IPS-15b (cell line): ENCODE measurements at regions not wholly inside any gene's neighbourhood (a gene's known extent, or its start where the extent isn't known, plus 50 kb on each side); places are given as distances from the start of the nearest gene placed in this dataset.

Experiments used
- H3K27me3 ChIP-seq: one replicate; pipeline ENCODE4 v1.6.1; 2013; ENCODE audit warnings: low read length; ENCODE audit not compliant: control insufficient read depth, insufficient read depth
- H3K36me3 ChIP-seq: one replicate; pipeline ENCODE4 v1.6.1; 2013; ENCODE audit warnings: low read length; ENCODE audit not compliant: control insufficient read depth, insufficient read depth
- H3K4me1 ChIP-seq: one replicate; pipeline ENCODE4 v1.6.1; 2013; ENCODE audit warnings: mild to moderate bottlenecking, low read length; ENCODE audit not compliant: control insufficient read depth, insufficient read depth
- H3K4me3 ChIP-seq: one replicate; pipeline ENCODE4 v1.5.1; 2013; ENCODE audit warnings: low read depth, low read length
- H3K9ac ChIP-seq: one replicate; pipeline ENCODE4 v1.6.1; 2013; ENCODE audit warnings: low read depth, mild to moderate bottlenecking, low read length
- H3K9me3 ChIP-seq: one replicate; pipeline ENCODE4 v1.6.1; 2013; ENCODE audit warnings: mild to moderate bottlenecking, low read length; ENCODE audit not compliant: control insufficient read depth, insufficient read depth

DNA sequence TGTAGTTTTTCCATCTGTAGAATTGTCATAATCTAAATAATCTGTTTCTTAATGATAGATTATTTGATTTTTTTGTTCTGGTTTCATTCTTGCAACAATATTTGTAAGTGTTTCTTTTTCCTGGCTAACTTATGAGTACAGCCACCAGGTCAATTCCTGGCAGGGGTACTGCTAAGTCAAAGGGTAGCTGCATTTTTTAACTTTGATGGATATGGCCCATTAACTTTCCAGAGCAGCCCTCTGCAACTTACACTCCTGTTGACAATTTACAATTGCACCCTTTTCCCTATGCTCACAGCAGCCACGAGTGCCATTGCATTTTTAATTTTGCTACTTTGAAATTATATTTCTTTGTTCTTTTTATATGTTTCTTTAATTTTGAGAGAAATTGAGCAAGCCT lies 209.3 kb upstream of the CST7 start:
- H3K9ac ChIP-seq = no peak overlapping the region

DNA sequence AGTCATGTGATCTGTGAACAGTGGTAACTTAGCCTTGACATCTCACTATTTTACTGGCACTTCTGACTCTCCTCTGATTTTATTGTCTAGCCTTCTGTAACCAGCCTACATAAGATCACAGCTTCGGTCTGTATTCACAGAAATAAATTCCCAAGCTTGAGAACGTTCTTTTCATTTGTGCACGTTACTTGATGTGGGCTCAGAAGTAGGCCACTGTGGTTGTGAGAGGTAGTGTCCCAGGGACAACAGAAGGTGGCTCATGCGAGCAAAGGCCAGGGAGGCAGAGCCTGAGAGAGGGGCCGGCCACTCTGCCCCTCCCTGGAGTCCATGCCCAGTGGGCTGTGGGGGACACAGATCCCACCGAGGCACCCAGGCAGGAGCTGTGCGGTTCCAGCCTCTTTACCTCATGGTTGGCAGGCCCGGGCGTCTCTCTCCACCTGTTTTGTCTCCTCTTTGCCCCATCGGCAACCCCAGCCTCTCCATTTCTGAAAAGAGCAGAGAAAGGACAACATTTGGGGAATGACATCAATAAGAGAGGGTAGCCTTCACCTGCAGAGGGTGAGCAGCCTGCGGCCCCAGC lies 207.5 kb upstream of the CST7 start:
- Histone ChIP-seq H3K9ac (no peak overlapping the region), H3K27me3 (no peaks in the 10 kb centered on the region), H3K4me3 (no peak overlapping the region), H3K4me1 (no peaks in the 10 kb centered on the region), H3K9me3 (no peaks in the 10 kb centered on the region), H3K36me3 (no peaks in the 10 kb centered on the region)

More for the DNA sequence above, 209.3 kb upstream of the CST7 start:
- Histone ChIP-seq H3K36me3 (no peaks in the 10 kb centered on the region), H3K9me3 (no peaks in the 10 kb centered on the region), H3K4me1 (peaks cover 6% of the 10 kb centered on the region), H3K4me3 (no peak overlapping the region), H3K27me3 (no peaks in the 10 kb centered on the region)

- H3K9me3 ChIP-seq = no peaks in the 10 kb centered on the region
- H3K4me3 ChIP-seq = no peak overlapping the region
- no peaks in the 10 kb centered on the region for H3K27me3 ChIP-seq
- no peak overlapping the region for H3K9ac ChIP-seq
- H3K36me3 ChIP-seq = no peaks in the 10 kb centered on the region
- no peaks in the 10 kb centered on the region for H3K4me1 ChIP-seq
Measured at GRCh38 chr20:24742436-24742835, 206.6 kb upstream of the CST7 start.

- no peaks in the 10 kb centered on the region for H3K9me3 ChIP-seq
- no peaks in the 10 kb centered on the region for H3K27me3 ChIP-seq
- H3K9ac ChIP-seq = no peak overlapping the region
- H3K4me1 ChIP-seq = no peaks in the 10 kb centered on the region
- H3K4me3 ChIP-seq = no peak overlapping the region
- no peaks in the 10 kb centered on the region for H3K36me3 ChIP-seq
Measured at GRCh38 chr20:24742989-24743388, 206.1 kb upstream of the CST7 start.

DNA sequence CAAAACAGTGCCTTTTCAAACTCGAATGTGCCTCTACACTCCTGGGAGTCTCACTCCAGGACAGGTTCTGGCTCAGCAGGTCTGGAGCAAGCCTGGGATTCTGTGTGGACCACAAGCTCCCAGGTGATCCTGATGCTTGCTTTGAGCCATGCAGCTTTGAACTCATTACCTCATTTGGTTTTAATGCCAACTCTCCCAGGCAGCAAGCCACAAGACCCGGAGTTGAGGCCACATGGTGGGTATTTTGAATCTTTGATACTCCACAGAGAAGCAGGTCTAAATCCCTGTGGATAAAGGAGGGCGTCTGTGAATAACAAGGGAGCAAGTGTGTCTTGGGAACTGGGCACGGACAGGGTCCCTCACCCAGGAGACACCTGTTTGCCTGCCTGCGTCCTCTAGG lies 205.4 kb upstream of the CST7 start:
- no peaks in the 10 kb centered on the region for H3K4me1 ChIP-seq
- H3K9ac ChIP-seq = no peak overlapping the region
- no peaks in the 10 kb centered on the region for H3K9me3 ChIP-seq
- H3K27me3 ChIP-seq = no peaks in the 10 kb centered on the region
- no peak overlapping the region for H3K4me3 ChIP-seq
- H3K36me3 ChIP-seq = no peaks in the 10 kb centered on the region

DNA sequence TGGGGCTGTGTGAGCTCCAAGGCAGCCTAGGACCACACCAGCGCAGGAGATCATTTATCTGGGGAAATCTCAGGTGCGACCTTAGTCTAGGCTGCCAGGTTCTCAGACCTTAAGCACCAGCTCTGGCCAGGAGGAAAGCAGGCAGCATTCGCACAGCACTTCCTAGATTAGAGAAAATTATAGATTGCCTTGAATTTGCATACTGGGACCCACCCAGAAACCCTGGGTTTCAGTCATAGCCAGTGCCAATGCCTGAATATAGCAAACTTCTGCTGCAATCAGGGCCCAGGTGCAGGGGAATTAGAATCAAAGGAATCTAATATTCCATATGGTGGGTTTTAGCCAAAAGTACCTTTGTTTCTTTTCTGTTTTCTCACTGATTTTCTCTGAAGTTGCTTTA lies 204.3 kb upstream of the CST7 start:
- no peaks in the 10 kb centered on the region for H3K4me1 ChIP-seq

GRCh38 chr20:24745206-24745605 lies 203.9 kb upstream of the CST7 start:
- Histone ChIP-seq H3K36me3 (no peaks in the 10 kb centered on the region), H3K27me3 (no peaks in the 10 kb centered on the region), H3K9me3 (no peaks in the 10 kb centered on the region), H3K4me3 (no peak overlapping the region), H3K4me1 (no peaks in the 10 kb centered on the region), H3K9ac (no peak overlapping the region)

More for the DNA sequence above, 204.3 kb upstream of the CST7 start:
- Histone ChIP-seq H3K9me3 (no peaks in the 10 kb centered on the region), H3K4me3 (no peak overlapping the region), H3K9ac (no peak overlapping the region), H3K36me3 (no peaks in the 10 kb centered on the region), H3K27me3 (no peaks in the 10 kb centered on the region)

GRCh38 chr20:24745617-24746350 lies 203.3 kb upstream of the CST7 start:
- Histone ChIP-seq H3K9ac (no peak overlapping the region), H3K4me1 (no peaks in the 10 kb centered on the region), H3K27me3 (no peaks in the 10 kb centered on the region), H3K9me3 (no peaks in the 10 kb centered on the region), H3K36me3 (no peaks in the 10 kb centered on the region), H3K4me3 (no peak overlapping the region)

- no peaks in the 10 kb centered on the region for H3K27me3 ChIP-seq
- H3K4me1 ChIP-seq = no peaks in the 10 kb centered on the region
- no peaks in the 10 kb centered on the region for H3K9me3 ChIP-seq
- no peak overlapping the region for H3K4me3 ChIP-seq
- H3K36me3 ChIP-seq = no peaks in the 10 kb centered on the region
- H3K9ac ChIP-seq = no peak overlapping the region
Measured at GRCh38 chr20:24746351-24746685, 202.8 kb upstream of the CST7 start.

GRCh38 chr20:24747010-24747712 lies 201.9 kb upstream of the CST7 start:
- no peaks in the 10 kb centered on the region for H3K36me3 ChIP-seq
- H3K4me3 ChIP-seq = no peak overlapping the region

DNA sequence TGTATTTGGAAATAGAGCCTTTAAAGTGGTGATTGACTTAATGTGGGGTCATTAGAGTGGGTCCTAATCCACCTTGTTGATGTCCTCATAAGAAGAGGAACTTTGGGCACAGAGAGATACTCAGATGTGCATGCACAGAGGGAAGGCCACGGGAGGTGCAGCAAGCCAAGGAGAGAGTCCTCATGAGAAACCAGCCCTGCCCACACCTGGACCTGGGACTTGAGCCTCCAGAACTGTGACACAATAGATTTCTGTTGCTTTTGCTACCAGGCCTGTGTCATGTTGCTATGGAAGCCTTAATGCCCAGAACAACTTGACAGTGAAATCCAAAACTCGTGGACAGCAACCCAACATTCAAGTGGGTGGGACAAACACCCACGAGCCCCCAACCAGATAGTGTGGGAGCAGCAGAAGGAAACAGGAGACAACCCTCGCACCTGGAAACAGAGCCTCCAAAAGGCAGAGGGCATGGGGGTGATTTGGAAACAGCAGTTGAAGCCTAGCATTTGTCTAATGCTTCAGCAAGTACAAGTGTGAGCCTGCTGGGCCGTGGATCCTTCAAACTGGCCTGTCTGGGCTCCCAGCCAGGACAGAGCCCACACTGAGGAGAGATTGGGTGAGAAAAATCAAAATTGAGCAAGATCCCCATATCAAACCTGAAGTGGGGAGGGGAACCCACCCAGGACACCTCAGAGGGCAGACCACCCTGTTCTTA lies 201.0 kb upstream of the CST7 start:
- Histone ChIP-seq H3K36me3 (no peaks in the 10 kb centered on the region), H3K9ac (no peak overlapping the region), H3K9me3 (no peaks in the 10 kb centered on the region), H3K27me3 (no peaks in the 10 kb centered on the region), H3K4me1 (no peaks in the 10 kb centered on the region), H3K4me3 (no peak overlapping the region)

More at GRCh38 chr20:24747010-24747712, 201.9 kb upstream of the CST7 start:
- no peaks in the 10 kb centered on the region for H3K27me3 ChIP-seq
- H3K4me1 ChIP-seq = no peaks in the 10 kb centered on the region
- no peak overlapping the region for H3K9ac ChIP-seq
- H3K9me3 ChIP-seq = no peaks in the 10 kb centered on the region
